Mononuclear cell (primary cell): ENCODE measurements at regions not wholly inside any gene's neighbourhood (a gene's known extent, or its start where the extent isn't known, plus 50 kb on each side); places are given as distances from the start of the nearest gene placed in this dataset.

Source experiments
- H3K27me3 ChIP-seq: 2 replicates; pipeline ENCODE4 v1.6.0; 2011; ENCODE audit warnings: low read length, control low read depth; ENCODE audit not compliant: insufficient read depth
- H3K4me1 ChIP-seq: 2 replicates; pipeline ENCODE4 v1.5.1; 2011; ENCODE audit warnings: mild to moderate bottlenecking, low read length, control low read depth; ENCODE audit not compliant: insufficient read depth
- H3K4me3 ChIP-seq: 2 replicates; pipeline ENCODE4 v1.5.1; 2011; ENCODE audit warnings: mild to moderate bottlenecking, low read length, moderate library complexity
- H3K9me3 ChIP-seq: 2 replicates; pipeline ENCODE4 v1.5.1; 2011; ENCODE audit warnings: low read depth, mild to moderate bottlenecking, control low read depth, low read length

DNA sequence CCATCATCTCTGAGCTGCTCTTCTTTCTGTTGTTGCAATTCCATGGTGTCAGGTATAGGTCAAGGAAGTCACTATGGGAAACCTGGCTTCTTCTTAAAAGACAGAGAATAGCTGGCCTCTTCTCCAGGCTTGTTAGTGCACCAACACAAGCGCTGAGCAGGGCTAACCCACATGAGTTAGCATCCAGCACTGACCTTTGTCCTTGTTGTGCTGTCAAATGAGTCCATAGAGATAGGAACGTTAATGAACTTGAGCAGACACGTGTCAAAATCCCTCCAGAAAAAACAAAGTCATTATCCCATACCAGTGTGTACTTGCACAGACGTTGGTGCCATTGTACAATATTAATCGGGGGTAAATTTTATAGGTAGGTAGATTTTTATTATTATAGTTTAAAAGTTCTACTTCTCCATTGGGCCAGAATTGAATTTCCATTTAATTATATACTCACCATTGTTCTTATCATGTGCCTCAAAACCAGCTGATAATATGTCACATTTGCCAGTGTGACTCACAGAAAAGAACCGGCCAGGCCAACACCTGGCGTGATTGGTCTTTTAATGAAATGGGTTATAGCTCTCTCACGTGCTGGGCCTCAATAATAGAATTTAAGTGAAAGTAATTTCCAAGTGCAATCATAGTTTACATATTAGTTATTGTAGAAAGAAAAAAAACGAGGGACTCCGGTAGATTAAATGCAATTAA, 468.8 kb upstream of the MGMT start:
- Histone ChIP-seq H3K4me1 (no peaks in the 10 kb centered on the region), H3K9me3 (no peaks in the 10 kb centered on the region), H3K27me3 (no peaks in the 10 kb centered on the region), H3K4me3 (no peak overlapping the region)

DNA sequence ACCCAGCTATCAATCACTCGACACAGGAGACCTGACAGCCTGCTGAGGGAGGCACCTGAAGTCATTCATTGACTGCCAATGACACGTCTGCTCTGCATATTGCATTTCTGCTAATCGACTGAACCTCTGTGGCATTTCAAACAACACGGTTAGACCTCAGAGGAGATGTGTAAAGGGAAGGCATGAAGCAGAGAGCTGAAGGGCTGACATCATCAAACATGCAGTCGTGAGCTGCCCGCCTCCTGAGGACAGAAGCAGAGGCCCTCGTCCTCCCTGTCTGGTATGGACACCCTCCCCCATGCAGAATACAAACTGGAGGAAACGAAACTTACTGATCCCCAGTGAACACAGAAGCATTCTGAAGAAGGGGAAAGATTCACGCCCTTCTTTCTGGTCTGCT, 462.6 kb upstream of the MGMT start:
- no peak overlapping the region for H3K4me3 ChIP-seq
- no peaks in the 10 kb centered on the region for H3K27me3 ChIP-seq
- no peaks in the 10 kb centered on the region for H3K4me1 ChIP-seq
- H3K9me3 ChIP-seq = no peaks in the 10 kb centered on the region

DNA sequence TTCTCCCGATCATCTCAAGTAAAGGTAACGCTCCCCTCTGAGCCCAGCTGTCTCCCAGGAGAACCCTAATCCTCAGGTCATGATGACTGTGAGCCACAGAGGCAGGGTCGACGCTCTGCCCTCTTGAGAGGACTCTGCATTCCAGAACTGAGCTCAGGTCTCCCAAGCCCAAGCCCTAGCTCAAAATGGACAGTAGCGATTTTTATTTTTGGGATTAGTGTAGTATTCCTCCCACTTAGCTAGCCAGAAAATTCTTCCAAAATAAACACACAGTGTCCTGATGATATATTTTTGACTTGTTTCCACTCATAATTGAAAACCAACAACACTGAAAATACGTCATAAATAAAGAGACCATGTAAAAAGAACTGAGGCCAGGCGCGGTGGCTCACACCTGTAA, 462.0 kb upstream of the MGMT start:
- Histone ChIP-seq H3K9me3 (no peaks in the 10 kb centered on the region), H3K4me1 (no peaks in the 10 kb centered on the region), H3K4me3 (no peak overlapping the region), H3K27me3 (no peaks in the 10 kb centered on the region)

DNA sequence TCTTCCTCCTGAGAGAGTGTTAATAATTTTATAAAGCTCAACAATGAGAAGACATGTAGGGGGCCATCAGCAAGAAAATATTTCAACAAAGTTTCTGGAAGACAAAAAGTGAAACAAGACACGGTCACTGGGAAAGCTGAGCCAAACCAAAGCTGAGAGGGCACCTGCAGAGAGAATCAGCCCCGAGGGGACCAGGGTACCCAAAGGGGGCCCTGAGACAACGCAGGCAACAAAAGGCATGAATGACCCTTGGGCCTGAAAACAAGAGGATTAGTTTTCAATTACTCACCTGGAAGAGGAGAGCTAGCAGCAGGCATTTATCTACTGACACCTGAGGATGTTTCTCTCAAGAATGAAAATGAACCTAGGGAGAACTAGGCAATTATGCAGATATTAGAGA, 461.2 kb upstream of the MGMT start:
- Histone ChIP-seq H3K27me3 (no peaks in the 10 kb centered on the region), H3K9me3 (no peaks in the 10 kb centered on the region), H3K4me3 (no peak overlapping the region), H3K4me1 (no peaks in the 10 kb centered on the region)

DNA sequence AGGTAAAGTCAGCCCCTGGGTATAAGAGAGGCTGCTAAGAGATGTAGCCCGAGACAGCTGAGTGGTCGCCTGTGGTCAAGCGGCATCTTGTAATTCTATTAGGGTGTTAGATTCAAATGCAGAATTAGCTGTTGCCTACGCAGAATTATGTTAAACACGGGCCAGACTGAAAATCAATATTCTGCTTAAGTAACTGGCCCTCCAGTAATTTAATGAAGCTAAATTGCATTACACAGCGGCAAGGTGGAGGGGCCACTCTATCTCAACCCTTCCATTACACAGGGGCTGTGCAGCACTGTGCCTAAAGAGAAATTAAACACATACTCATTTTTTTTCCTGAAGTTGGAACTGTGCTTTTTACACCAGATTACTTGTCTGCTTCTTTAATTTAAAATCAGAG, 448.5 kb upstream of the MGMT start:
- H3K4me1 ChIP-seq = no peaks in the 10 kb centered on the region
- H3K9me3 ChIP-seq = no peaks in the 10 kb centered on the region
- H3K27me3 ChIP-seq = no peaks in the 10 kb centered on the region
- no peak overlapping the region for H3K4me3 ChIP-seq

DNA sequence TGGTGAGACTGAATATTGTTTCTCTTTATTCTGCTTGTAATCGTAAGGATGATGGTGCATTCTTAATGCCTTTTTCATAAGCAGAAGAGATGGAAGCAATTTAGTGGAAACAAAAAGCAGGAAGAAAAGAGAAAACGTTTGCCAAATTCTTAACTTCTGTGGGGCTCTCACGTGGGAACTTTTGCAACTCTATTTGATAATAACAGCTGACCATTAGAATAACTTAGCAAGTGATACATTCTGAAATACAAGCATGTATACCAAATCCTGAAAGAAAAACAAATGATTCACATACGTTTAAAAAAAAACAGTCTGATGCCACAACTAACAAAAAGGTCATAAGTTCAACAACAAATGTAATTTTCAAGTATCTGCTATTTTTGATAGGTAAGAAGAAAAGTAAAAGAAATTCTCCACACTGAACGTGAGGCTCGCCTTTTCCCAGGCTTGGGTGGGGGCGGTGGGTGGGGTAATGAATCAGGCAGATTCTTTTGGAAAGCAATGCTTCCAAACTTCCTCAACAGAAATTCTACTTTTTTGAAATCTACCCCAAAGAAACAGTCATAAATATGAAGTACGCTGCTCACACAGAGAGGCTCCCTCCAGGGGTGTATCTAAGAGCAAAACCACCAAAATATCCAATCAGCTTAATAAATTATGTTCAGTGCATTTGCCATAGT, 446.2 kb upstream of the MGMT start:
- no peaks in the 10 kb centered on the region for H3K27me3 ChIP-seq
- no peak overlapping the region for H3K4me3 ChIP-seq
- no peaks in the 10 kb centered on the region for H3K4me1 ChIP-seq
- no peaks in the 10 kb centered on the region for H3K9me3 ChIP-seq

DNA sequence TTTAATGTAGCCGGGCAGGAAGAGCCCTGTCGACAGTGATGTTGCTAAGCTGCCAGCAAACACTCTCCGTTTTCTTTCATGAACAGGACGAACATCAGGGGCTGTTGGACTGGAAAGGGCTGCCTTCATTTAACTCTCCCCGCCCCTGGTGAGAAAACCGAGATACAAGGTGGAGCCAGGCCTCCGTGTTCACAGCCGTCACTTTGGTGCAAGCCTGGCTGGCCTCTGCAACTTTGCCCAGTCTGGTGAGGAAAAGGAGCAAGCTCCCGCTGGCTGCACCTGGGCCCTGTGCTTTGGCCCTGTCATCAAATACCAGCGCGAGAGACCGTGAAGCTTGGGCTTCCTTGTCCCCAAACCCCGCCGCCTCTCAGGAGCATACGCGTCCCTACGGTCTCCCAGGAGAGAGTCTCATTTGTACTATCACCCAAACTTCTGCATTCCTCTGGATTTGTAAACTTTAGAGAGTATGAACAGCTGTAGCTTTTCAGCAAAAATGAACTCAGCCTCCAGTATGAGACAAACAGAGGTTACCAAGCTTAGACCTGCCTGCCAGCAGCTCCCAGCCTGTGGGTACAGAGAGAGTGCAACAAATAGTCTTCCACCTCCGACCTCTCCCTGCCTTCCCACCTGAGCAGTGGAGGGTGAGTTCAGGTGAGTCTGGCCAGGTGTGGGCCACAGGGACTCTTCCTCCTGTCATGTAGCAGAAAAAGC, 445.3 kb upstream of the MGMT start:
- Histone ChIP-seq H3K9me3 (no peaks in the 10 kb centered on the region), H3K27me3 (no peaks in the 10 kb centered on the region), H3K4me1 (no peaks in the 10 kb centered on the region), H3K4me3 (no peak overlapping the region)

DNA sequence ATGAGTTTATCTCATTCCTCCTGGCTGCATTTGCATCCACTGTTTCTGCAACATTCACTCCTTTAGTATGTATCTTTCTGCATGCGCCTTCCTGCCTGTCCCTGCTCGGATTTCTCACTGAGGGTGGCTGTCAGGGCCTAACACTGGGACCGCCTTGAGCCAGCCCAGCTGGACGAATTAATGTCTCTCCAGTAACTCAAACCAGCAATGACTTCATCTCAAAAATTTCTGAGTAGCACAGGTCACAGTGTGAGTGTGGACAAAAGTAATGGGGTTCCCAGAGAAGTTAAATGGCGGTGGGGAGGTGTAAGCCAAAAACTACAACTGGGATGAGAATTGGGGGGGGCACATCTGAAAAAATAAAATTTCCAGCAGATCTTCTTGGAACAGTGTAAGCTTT, 444.0 kb upstream of the MGMT start:
- H3K4me3 ChIP-seq = no peak overlapping the region
- no peaks in the 10 kb centered on the region for H3K27me3 ChIP-seq
- no peaks in the 10 kb centered on the region for H3K9me3 ChIP-seq
- no peaks in the 10 kb centered on the region for H3K4me1 ChIP-seq

DNA sequence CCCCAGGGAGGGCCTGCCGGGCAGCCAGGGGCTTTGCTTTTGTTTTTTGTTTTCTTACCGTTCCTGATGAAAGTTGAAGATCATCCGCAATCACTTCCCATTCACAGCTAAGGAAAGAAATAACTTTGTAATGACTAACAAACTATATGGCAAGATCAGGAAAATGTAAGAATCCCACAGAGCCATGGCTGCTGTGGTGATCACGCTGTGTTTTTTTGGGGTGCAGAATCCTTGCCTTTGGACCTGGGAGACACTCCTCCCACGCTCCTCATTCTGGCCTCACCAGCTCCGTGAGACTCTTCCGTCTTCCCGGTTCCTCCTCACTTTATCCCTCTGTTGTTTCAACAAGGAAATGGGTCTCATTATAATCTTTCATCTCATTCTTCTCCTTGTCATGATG, 443.0 kb upstream of the MGMT start:
- no peak overlapping the region for H3K4me3 ChIP-seq
- H3K9me3 ChIP-seq = no peaks in the 10 kb centered on the region
- peaks cover under 1% of the 10 kb centered on the region for H3K27me3 ChIP-seq
- H3K4me1 ChIP-seq = no peaks in the 10 kb centered on the region

DNA sequence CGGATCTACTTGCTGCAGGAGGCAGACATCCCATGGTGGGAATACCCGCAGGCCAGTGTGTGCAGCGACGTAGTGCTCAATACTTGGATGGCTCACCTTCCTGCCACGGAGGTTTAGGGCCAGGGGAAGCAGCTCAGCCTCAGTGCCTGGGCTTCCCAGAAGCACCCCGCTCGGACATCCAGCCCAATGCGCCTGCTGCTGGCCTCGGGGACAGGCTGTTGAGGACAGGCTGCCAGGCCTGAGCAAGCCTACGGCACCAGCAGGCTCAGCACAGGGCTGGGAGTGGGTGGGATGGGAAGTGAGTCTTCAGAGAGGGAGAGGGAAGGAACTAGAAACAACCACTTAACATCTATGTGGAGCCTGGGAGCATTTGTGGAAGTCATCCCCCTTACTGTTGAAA, 441.3 kb upstream of the MGMT start:
- Histone ChIP-seq H3K9me3 (no peaks in the 10 kb centered on the region), H3K4me1 (no peaks in the 10 kb centered on the region), H3K4me3 (no peak overlapping the region), H3K27me3 (peaks cover 2% of the 10 kb centered on the region)

DNA sequence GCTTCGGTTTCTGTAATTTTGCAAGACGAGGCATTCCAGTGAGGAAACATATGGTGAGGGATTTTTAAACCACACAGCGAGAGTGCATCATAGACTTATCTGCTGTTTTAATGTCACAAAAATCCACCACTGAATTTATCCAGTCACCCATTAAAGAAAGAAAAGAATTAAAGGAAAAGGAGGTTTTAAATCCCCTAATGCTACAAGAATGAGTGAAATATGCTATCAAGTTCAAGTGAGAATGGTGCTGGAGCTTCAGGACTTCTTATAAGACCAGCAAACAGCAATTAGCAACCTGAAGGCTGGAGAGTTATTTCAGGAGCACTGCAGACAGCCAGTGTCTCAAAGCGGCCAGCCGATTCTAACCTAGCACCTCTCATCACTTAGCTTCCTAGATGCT, 439.1 kb upstream of the MGMT start:
- H3K4me1 ChIP-seq = no peaks in the 10 kb centered on the region
- H3K27me3 ChIP-seq = peaks cover 11% of the 10 kb centered on the region
- no peak overlapping the region for H3K4me3 ChIP-seq
- H3K9me3 ChIP-seq = no peaks in the 10 kb centered on the region

DNA sequence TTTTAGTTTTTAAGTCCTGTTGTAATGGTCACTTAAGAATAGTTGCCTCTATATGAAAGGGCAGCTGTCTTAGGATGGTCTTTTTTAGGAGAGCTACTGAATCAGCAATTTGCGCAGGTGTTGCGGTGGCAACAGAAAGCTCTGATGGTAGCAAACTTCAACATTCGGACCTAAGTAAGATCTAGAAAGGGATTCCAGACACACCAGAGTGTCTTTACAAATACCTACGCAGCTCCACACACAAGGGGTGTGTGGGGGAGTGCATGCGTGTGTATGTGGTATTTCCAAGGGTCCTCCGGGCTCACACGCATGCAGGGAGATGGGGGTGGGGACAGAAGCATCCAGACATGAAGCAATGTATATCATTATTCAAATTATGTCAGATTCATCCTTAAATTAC, 438.6 kb upstream of the MGMT start:
- Histone ChIP-seq H3K27me3 (peaks cover 13% of the 10 kb centered on the region), H3K9me3 (no peaks in the 10 kb centered on the region), H3K4me1 (no peaks in the 10 kb centered on the region)

DNA sequence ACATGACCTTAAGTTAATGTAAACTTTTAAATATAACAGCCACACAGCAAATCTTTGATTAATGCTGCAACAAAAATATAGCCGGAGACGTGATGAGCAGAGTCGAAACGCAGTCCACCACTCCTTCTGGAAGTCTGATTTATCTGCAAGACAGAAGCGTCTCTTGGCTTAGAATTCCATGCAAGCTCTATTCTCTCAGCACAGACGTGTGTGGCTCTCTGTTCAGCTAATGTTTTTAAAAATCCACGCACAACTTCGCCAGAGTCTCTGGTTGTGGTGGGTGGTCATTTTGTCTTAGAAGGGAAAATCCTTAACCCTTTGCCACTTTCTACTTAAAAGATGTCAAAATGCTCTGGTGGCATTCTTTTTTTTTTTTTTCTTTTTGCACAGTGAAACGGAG, 438.0 kb upstream of the MGMT start:
- Histone ChIP-seq H3K4me1 (no peaks in the 10 kb centered on the region), H3K9me3 (no peaks in the 10 kb centered on the region), H3K4me3 (no peak overlapping the region), H3K27me3 (peaks cover 19% of the 10 kb centered on the region)

More for the DNA sequence above, 438.6 kb upstream of the MGMT start:
- no peak overlapping the region for H3K4me3 ChIP-seq

DNA sequence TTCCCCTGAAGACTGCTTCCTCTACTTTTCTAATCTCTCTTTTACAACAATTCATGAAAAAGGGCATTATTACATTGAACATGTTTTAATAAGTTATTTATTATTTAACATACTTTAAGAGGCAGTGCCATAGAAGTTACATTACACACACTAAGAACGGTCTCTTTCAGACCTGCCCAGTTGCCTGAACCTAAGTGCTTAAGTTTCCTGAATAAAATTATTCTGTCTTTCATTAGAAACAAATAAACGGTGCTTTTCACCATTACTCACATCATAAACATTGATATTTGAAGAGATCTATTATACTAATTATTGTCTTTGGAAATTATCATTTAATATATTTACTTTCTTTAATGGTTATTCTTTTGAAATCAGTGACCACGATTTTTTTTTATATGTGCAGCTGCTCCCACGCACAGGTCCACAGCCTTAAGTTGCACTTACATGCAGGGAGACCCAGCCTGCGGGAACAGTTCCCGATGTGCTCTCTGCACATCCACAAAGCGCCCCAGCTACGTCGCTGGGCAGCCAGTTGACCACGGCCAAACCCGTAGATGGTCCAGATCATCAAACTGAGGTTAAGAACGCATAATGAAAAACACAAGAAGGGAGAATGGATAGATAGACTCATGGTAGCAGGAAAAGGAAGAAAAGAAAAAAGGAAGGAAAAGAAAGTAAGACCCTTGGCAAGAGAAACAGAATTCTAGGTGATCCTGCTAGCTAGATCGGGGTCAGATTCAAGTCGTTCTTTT, 437.0 kb upstream of the MGMT start:
- H3K4me3 ChIP-seq = no peak overlapping the region
- H3K9me3 ChIP-seq = no peaks in the 10 kb centered on the region
- no peaks in the 10 kb centered on the region for H3K4me1 ChIP-seq
- peaks cover 29% of the 10 kb centered on the region for H3K27me3 ChIP-seq

DNA sequence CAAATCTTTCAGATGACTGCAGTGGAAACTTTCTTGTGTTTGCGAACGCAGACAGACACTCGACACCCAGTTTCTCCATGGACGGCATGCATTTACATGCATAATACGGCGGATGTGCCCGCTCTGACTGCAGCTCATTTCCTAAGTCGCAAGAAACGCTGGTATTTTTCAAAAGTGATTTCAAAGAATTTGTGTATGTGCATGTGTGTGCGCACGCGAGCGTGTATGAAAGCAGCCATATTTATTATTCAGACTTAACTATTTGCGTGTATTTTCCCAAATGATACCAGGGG, 436.5 kb upstream of the MGMT start:
- no peak overlapping the region for H3K4me3 ChIP-seq
- peaks cover 3% of the 10 kb centered on the region for H3K4me1 ChIP-seq
- no peaks in the 10 kb centered on the region for H3K9me3 ChIP-seq
- peaks cover 32% of the 10 kb centered on the region for H3K27me3 ChIP-seq
